SK-N-SH (cell line): ENCODE measurements at regions not wholly inside any gene's neighbourhood (a gene's known extent, or its start where the extent isn't known, plus 50 kb on each side); places are given as distances from the start of the nearest gene placed in this dataset.
A peak's percentile ranks its signal among the peaks of the same experiment; 100 is the strongest.
"Not testable (repeated sequence)": the region's sequence is repeated elsewhere in the genome, so short reads cannot be mapped to it uniquely, and the experiment has no call there.

Experiments
- CTCF ChIA-PET: fragments of 300-600, 350-600 bp; formaldehyde crosslinking; extraction: SDS; loops from one replicate; lab custom pipeline; 2021; lab: Yijun Ruan, JAX
- POLR2A ChIA-PET: fragments of 350-600 bp; sonication (Branson Sonifier 250); formaldehyde crosslinking; extraction: SDS; loops from one replicate; lab custom pipeline; 2020; ENCODE audit warnings: antibody characterized with exemption, inconsistent platforms; lab: Yijun Ruan, JAX
- DNase-seq: peaks from one replicate; pipeline ENCODE4 v3.0.0; 2012
- H2AFZ ChIP-seq: fragments of 200-600 bp; sonication (generic); 2 replicates; pipeline ENCODE4 v1.8.1; 2016; ENCODE audit warnings: antibody characterized with exemption, mild to moderate bottlenecking, low read depth
- H3F3A ChIP-seq: fragments of 200-600 bp; sonication (generic); replicated peaks from 2 replicates; pipeline ENCODE3; 2016; ENCODE audit warnings: antibody characterized with exemption, mild to moderate bottlenecking; ENCODE audit not compliant: insufficient read depth
- H3K27ac ChIP-seq, 2 experiments: fragments of 200-500 bp in 1 of 2; fragments of 200-600 bp in 1 of 2; sonication (Bioruptor generic) in 1 of 2; sonication (generic), shearing (Covaris generic) in 1 of 2; 2 replicates each; pipeline versions ENCODE4 v1.5.1 to v1.6.1; 2014 to 2016; ENCODE audit warnings: low read depth in 2 of 2, inconsistent platforms in 1 of 2, low read length in 1 of 2, mild to moderate bottlenecking in 1 of 2, mixed read lengths in 1 of 2
- H3K27me3 ChIP-seq: fragments of 200-600 bp; sonication (generic), shearing (Covaris generic); 2 replicates; pipeline ENCODE4 v1.6.1; 2016; ENCODE audit warnings: mixed run types; ENCODE audit not compliant: insufficient read depth
- H3K36me3 ChIP-seq, 2 experiments: fragments of 200-500 bp in 1 of 2; fragments of 200-600 bp in 1 of 2; sonication (Bioruptor generic) in 1 of 2; sonication (generic) in 1 of 2; replicated peaks in 1 of 2; 2 replicates each; pipeline versions ENCODE3 to v1.5.1; 2014 to 2016; ENCODE audit warnings: low read length in 1 of 2, mild to moderate bottlenecking in 1 of 2; ENCODE audit not compliant: insufficient read depth in 2 of 2, control insufficient read depth in 1 of 2
- H3K4me1 ChIP-seq, 2 experiments: fragments of 200-500 bp in 1 of 2; fragments of 200-600 bp in 1 of 2; sonication (Bioruptor generic) in 1 of 2; sonication (generic), shearing (Covaris generic) in 1 of 2; 2 replicates each; pipeline versions ENCODE4 v1.5.1 to v1.6.1; 2014 to 2016; ENCODE audit warnings: low read depth in 1 of 2, low read length in 1 of 2, mixed run types in 1 of 2; ENCODE audit not compliant: insufficient read depth in 2 of 2, control insufficient read depth in 1 of 2
- H3K4me2 ChIP-seq: fragments of 200-600 bp; sonication (generic), shearing (Covaris generic); 2 replicates; pipeline ENCODE4 v1.6.1; 2017; ENCODE audit warnings: mixed run types
- H3K4me3 ChIP-seq, 2 experiments: fragments of 200-500 bp in 1 of 2; fragments of 200-600 bp in 1 of 2; sonication (Bioruptor generic) in 1 of 2; sonication (generic), shearing (Covaris generic) in 1 of 2; 2 replicates each; pipeline versions ENCODE4 v1.5.1 to v1.8.1; 2014 to 2016; ENCODE audit warnings: low read depth in 2 of 2, inconsistent platforms in 1 of 2, low read length in 1 of 2, mild to moderate bottlenecking in 1 of 2, mixed read lengths in 1 of 2, moderate library complexity in 1 of 2
- H3K79me2 ChIP-seq: fragments of 200-600 bp; sonication (generic); 2 replicates; pipeline ENCODE4 v1.8.1; 2017; ENCODE audit warnings: mild to moderate bottlenecking; ENCODE audit not compliant: insufficient read depth
- H3K9ac ChIP-seq: fragments of 200-600 bp; sonication (generic); 2 replicates; pipeline ENCODE4 v1.6.1; 2017; ENCODE audit warnings: mixed run types
- H3K9me2 ChIP-seq: fragments of 200-600 bp; sonication (generic); 2 replicates; pipeline ENCODE4 v1.6.1; 2017; ENCODE audit warnings: mixed run types
- H3K9me3 ChIP-seq: fragments of 200-600 bp; sonication (generic); 2 replicates; pipeline ENCODE4 v1.6.1; 2017; ENCODE audit warnings: mixed run types, mild to moderate bottlenecking, moderate library complexity
- H4K20me1 ChIP-seq: fragments of 200-600 bp; sonication (generic); 2 replicates; pipeline ENCODE4 v1.6.1; 2017; ENCODE audit warnings: mild to moderate bottlenecking, mixed run types; ENCODE audit not compliant: insufficient read depth
- CHD2 ChIP-seq: fragments of 150-350 bp; IDR thresholded peaks from 2 replicates; pipeline ENCODE4 v1.6.1; 2018; ENCODE audit warnings: low read length; ENCODE audit not compliant: partially characterized antibody
- ELF1 ChIP-seq: IDR thresholded peaks from 2 replicates; pipeline ENCODE4 v1.4.0; 2012
- EP300 ChIP-seq, 2 experiments: IDR thresholded peaks; 2 replicates each; pipeline versions ENCODE4 v1.4.0 to v1.6.1; 2012; ENCODE audit warnings: borderline replicate concordance in 1 of 2, low read depth in 1 of 2, low read length in 1 of 2
- EZH2phosphoT487 ChIP-seq: fragments of 200-600 bp; sonication (generic); IDR thresholded peaks from 2 replicates; pipeline ENCODE4 v1.6.1; 2017; ENCODE audit warnings: low read depth, mixed run types, mild to moderate bottlenecking, antibody characterized with exemption, moderate library complexity, borderline replicate concordance
- FOXJ3 ChIP-seq: sonication (generic); formaldehyde crosslinking; IDR thresholded peaks from 2 replicates; pipeline ENCODE4 v1.5.1; 2020; ENCODE audit warnings: mild to moderate bottlenecking, missing genetic modification reagents
- FOXM1 ChIP-seq: IDR thresholded peaks from 2 replicates; pipeline ENCODE4 v1.4.0; 2012; ENCODE audit warnings: low read depth, mild to moderate bottlenecking
- JUND ChIP-seq: IDR thresholded peaks from 2 replicates; pipeline ENCODE4 v1.4.0; 2012
- MXI1 ChIP-seq: IDR thresholded peaks from 2 replicates; pipeline ENCODE4 v1.6.1; 2012; ENCODE audit warnings: mild to moderate bottlenecking, low read depth, low read length, improper control_type of control experiment
- POLR2AphosphoS5 ChIP-seq: IDR thresholded peaks from 2 replicates; pipeline ENCODE4 v1.6.1; 2012; ENCODE audit warnings: low read depth, low read length
- RFX5 ChIP-seq: IDR thresholded peaks from 2 replicates; pipeline ENCODE4 v1.6.1; 2012; ENCODE audit warnings: mild to moderate bottlenecking, improper control_type of control experiment, low read length
- RXRA ChIP-seq: IDR thresholded peaks from 2 replicates; pipeline ENCODE4 v1.4.0; 2012; ENCODE audit warnings: low read depth, mild to moderate bottlenecking, borderline replicate concordance
- SIN3A ChIP-seq: IDR thresholded peaks from 2 replicates; pipeline ENCODE4 v1.6.1; 2012; ENCODE audit warnings: low read depth, mild to moderate bottlenecking, low read length, moderate library complexity, borderline replicate concordance
- TAF1 ChIP-seq: IDR thresholded peaks from 2 replicates; pipeline ENCODE4 v1.6.1; 2012; ENCODE audit warnings: low read depth, mild to moderate bottlenecking, low read length, moderate library complexity, borderline replicate concordance
- WGBS: methylation state at CpG from one replicate; pipeline ENCODE4 v1.1.6; 2017; ENCODE audit warnings: low lambda C conversion rate; 5-methylcytosine and 5-hydroxymethylcytosine counted together
- TF ChIP-seq, protein P1 (sequence below): IDR thresholded peaks from 2 replicates; pipeline ENCODE4; 2012
- TF ChIP-seq, protein P2 (sequence below): IDR thresholded peaks from 2 replicates; pipeline ENCODE4 v1.4.0; 2012; ENCODE audit warnings: low read depth, borderline replicate concordance
- TF ChIP-seq, protein P3 (sequence below): fragments of 200-600 bp; sonication (generic); IDR thresholded peaks from 2 replicates; pipeline ENCODE4 v1.6.1; 2017; ENCODE audit warnings: antibody characterized with exemption, mild to moderate bottlenecking, moderate library complexity

DNA sequence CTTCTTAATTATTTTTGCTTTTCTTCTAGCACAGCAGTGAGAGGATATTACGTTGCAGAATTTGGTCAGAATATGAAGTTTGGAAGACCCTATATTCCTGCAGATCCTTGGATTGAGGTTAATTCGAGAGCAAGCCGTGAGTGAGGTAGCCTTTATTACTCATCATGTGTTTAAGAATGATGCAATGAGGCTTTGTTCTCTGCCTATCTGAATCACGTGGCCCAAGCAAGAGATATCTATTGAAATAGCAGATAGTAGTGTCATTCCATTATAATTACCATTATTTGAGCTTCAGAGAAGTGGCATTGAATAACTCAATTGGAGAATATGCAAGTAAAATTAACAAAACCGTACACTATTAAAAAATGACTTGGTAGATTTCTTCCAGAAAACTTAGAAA is 641.1 kb downstream of the TMEM182 start:
- CTCF ChIA-PET, result no interaction called here
- Histone ChIP-seq H3K36me3 (no peaks in the 10 kb centered on the region), H3K79me2 (no peaks in the 10 kb centered on the region), H2AFZ (peak overlapping the region; percentile 8; the same call in 1 of the 2 replicates), H3F3A (no peaks in the 10 kb centered on the region), H3K9me2 (no peaks in the 10 kb centered on the region), H3K27me3 (no peaks in the 10 kb centered on the region; the same call in 1 of the 2 replicates), H3K4me1 (no peaks in the 10 kb centered on the region), H3K27ac (no peak overlapping the region), H3K4me2 (no peak overlapping the region), H3K9me3 (no peaks in the 10 kb centered on the region), H3K4me3 (no peak overlapping the region)
- 17% methylated on average over 5 of the region's 5 CpGs for WGBS
- POLR2A ChIA-PET, result no interaction called here
- no peak for DNase-seq
- TF ChIP-seq JUND (no peak), TAF1 (no peak), CHD2 (no peak), EP300 (IDR thresholded peaks at IDR 0.05; ENCODE audit: borderline replicate concordance in 1 of 2, low read depth in 1 of 2, low read length in 1 of 2) (no peak), SIN3A (no peak), RXRA (no peak), RFX5 (no peak), MXI1 (no peak), ELF1 (no peak), POLR2AphosphoS5 (no peak), FOXJ3 (CRISPR knock-in tag) (no peak), FOXM1 (no peak), EZH2phosphoT487 (no peak)
- TF ChIP-seq, protein P1, sequence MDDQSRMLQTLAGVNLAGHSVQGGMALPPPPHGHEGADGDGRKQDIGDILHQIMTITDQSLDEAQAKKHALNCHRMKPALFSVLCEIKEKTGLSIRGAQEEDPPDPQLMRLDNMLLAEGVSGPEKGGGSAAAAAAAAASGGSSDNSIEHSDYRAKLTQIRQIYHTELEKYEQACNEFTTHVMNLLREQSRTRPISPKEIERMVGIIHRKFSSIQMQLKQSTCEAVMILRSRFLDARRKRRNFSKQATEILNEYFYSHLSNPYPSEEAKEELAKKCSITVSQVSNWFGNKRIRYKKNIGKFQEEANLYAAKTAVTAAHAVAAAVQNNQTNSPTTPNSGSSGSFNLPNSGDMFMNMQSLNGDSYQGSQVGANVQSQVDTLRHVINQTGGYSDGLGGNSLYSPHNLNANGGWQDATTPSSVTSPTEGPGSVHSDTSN, result no peak
- TF ChIP-seq, protein P2, sequence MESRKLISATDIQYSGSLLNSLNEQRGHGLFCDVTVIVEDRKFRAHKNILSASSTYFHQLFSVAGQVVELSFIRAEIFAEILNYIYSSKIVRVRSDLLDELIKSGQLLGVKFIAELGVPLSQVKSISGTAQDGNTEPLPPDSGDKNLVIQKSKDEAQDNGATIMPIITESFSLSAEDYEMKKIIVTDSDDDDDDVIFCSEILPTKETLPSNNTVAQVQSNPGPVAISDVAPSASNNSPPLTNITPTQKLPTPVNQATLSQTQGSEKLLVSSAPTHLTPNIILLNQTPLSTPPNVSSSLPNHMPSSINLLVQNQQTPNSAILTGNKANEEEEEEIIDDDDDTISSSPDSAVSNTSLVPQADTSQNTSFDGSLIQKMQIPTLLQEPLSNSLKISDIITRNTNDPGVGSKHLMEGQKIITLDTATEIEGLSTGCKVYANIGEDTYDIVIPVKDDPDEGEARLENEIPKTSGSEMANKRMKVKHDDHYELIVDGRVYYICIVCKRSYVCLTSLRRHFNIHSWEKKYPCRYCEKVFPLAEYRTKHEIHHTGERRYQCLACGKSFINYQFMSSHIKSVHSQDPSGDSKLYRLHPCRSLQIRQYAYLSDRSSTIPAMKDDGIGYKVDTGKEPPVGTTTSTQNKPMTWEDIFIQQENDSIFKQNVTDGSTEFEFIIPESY, result no peak
- TF ChIP-seq, protein P3, sequence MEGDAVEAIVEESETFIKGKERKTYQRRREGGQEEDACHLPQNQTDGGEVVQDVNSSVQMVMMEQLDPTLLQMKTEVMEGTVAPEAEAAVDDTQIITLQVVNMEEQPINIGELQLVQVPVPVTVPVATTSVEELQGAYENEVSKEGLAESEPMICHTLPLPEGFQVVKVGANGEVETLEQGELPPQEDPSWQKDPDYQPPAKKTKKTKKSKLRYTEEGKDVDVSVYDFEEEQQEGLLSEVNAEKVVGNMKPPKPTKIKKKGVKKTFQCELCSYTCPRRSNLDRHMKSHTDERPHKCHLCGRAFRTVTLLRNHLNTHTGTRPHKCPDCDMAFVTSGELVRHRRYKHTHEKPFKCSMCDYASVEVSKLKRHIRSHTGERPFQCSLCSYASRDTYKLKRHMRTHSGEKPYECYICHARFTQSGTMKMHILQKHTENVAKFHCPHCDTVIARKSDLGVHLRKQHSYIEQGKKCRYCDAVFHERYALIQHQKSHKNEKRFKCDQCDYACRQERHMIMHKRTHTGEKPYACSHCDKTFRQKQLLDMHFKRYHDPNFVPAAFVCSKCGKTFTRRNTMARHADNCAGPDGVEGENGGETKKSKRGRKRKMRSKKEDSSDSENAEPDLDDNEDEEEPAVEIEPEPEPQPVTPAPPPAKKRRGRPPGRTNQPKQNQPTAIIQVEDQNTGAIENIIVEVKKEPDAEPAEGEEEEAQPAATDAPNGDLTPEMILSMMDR, result no peak
- TF ChIP-seq, all 33 proteins: peak for 0
- H3K9ac ChIP-seq, result no peak overlapping the region
- no peaks in the 10 kb centered on the region for H4K20me1 ChIP-seq

DNA sequence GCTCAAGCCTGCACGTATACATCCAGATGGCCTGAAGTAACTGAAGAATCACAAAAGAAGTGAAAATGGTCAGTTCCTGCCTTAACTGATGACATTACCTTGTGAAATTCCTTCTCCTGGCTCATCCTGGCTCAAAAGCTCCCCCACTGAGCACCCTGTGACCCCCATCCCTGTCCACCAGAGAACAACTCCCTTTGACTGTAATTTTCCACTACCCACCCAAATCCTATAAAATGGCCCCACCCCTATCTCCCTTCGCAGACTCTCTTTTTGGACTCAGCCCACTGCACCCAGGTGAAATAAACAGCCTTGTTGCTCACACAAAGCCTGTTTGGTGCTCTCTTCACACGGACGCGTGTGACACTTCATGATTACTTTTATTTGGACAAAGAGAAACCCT is 641.6 kb downstream of the TMEM182 start:
- H3K36me3 ChIP-seq, H3K27ac ChIP-seq, H3F3A ChIP-seq, H3K4me1 ChIP-seq, H3K4me2 ChIP-seq, POLR2A ChIA-PET, H3K4me3 ChIP-seq, H3K9ac ChIP-seq, H4K20me1 ChIP-seq, CTCF ChIA-PET, DNase-seq, H3K79me2 ChIP-seq, H3K9me2 ChIP-seq, H3K9me3 ChIP-seq, H3K27me3 ChIP-seq: not testable (repeated sequence)
- WGBS, result 51% methylated on average over 5 of the region's 5 CpGs
- H2AFZ ChIP-seq, result peak overlapping the region; percentile 8; the same call in 1 of the 2 replicates
